Uterus (tissue), 2 donors: ENCODE measurements at regions not wholly inside any gene's neighbourhood (a gene's known extent, or its start where the extent isn't known, plus 50 kb on each side); places are given as distances from the start of the nearest gene placed in this dataset.
"Not testable (repeated sequence)": the region's sequence is repeated elsewhere in the genome, so short reads cannot be mapped to it uniquely, and the experiment has no call there.

ENCODE experiments used
- POLR2A ChIP-seq, 2 donors: fragments of 450-650 bp; IDR thresholded peaks; one replicate each; pipeline ENCODE4 v1.6.1; 2016; ENCODE audit warnings: antibody characterized with exemption in 2 of 2, mild to moderate bottlenecking in 1 of 2, moderate library complexity in 1 of 2
- TF ChIP-seq, protein P1 (sequence below), 4 experiments: fragments of 200-600 bp in 2 of 4; fragments of 450-650 bp in 2 of 4; sonication (generic) in 2 of 4; IDR thresholded peaks; one replicate each; pipeline ENCODE4 v1.5.1; 2016 to 2019; ENCODE audit warnings: antibody characterized with exemption in 4 of 4, mild to moderate bottlenecking in 2 of 4, moderate library complexity in 1 of 4

DNA sequence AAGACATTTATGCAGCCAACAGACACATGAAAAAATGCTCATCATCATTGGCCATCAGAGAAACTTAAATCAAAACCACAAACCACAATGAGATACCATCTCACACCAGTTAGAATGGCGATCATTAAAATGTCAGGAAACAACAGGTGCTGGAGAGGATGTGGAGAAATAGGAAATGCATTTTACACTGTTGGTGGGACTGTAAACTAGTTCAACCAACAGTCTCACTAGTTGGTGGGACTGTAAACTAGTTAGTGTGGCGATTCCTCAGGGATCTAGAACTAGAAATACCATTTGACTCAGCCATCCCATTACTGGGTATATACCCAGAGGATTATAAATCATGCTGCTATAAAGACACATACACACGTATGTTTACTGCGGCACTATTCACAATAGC, 518.8 kb downstream of the MMUT start:
- TF ChIP-seq, protein P1, sequence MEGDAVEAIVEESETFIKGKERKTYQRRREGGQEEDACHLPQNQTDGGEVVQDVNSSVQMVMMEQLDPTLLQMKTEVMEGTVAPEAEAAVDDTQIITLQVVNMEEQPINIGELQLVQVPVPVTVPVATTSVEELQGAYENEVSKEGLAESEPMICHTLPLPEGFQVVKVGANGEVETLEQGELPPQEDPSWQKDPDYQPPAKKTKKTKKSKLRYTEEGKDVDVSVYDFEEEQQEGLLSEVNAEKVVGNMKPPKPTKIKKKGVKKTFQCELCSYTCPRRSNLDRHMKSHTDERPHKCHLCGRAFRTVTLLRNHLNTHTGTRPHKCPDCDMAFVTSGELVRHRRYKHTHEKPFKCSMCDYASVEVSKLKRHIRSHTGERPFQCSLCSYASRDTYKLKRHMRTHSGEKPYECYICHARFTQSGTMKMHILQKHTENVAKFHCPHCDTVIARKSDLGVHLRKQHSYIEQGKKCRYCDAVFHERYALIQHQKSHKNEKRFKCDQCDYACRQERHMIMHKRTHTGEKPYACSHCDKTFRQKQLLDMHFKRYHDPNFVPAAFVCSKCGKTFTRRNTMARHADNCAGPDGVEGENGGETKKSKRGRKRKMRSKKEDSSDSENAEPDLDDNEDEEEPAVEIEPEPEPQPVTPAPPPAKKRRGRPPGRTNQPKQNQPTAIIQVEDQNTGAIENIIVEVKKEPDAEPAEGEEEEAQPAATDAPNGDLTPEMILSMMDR (IDR thresholded peaks at IDR 0.05) = not testable (repeated sequence)
- not testable (repeated sequence) for TF ChIP-seq POLR2A (IDR thresholded peaks at IDR 0.05)
